DND-41 (cell line): ENCODE measurements at regions not wholly inside any gene's neighbourhood (a gene's known extent, or its start where the extent isn't known, plus 50 kb on each side); places are given as distances from the start of the nearest gene placed in this dataset.

ENCODE experiments used
- EZH2 ChIP-seq: IDR thresholded peaks from 3 replicates; pipeline ENCODE4 v1.6.1; 2012; ENCODE audit warnings: borderline replicate concordance, low read depth, mild to moderate bottlenecking, moderate library complexity, low read length, inconsistent platforms; ENCODE audit not compliant: severe bottlenecking
- TF ChIP-seq, protein P1 (sequence below): IDR thresholded peaks from 2 replicates; pipeline ENCODE4 v1.5.1; 2012; ENCODE audit warnings: borderline replicate concordance, low read length, moderate library complexity, mild to moderate bottlenecking; ENCODE audit not compliant: poor library complexity, severe bottlenecking; ENCODE audit errors: extremely low read depth

DNA sequence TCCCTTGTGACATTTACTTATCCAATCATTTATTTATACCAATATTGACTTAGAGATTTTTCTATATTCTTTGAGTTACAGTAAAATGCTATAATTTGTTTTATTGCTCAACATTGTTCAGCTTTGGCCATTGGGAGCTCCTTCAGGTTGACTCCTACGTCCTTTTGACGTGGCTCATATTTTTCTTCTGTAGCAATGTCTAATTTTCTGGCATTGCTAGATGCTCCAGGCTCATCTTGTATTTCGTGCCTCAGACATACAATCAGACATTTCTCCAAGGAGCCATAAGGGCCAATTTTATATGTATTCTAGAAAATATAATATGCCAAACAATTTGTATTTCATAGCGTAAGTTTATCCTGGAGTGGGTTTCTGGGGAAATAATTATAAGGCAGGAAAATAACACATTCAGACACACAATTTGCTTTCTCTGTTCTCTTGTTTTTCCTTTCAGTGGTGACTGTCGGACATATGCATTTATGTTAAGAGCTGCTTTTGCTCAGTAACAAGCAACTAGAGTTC, 355.1 kb upstream of the MON1B start:
- TF ChIP-seq, protein P1, sequence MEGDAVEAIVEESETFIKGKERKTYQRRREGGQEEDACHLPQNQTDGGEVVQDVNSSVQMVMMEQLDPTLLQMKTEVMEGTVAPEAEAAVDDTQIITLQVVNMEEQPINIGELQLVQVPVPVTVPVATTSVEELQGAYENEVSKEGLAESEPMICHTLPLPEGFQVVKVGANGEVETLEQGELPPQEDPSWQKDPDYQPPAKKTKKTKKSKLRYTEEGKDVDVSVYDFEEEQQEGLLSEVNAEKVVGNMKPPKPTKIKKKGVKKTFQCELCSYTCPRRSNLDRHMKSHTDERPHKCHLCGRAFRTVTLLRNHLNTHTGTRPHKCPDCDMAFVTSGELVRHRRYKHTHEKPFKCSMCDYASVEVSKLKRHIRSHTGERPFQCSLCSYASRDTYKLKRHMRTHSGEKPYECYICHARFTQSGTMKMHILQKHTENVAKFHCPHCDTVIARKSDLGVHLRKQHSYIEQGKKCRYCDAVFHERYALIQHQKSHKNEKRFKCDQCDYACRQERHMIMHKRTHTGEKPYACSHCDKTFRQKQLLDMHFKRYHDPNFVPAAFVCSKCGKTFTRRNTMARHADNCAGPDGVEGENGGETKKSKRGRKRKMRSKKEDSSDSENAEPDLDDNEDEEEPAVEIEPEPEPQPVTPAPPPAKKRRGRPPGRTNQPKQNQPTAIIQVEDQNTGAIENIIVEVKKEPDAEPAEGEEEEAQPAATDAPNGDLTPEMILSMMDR: no peak
- no peak for TF ChIP-seq EZH2
